Natural killer cell (primary cell): ENCODE measurements at regions not wholly inside any gene's neighbourhood (a gene's known extent, or its start where the extent isn't known, plus 50 kb on each side); places are given as distances from the start of the nearest gene placed in this dataset.

ENCODE experiments used
- ATAC-seq, 3 donors: fragments of 150-1000 bp in 2 of 3; fragments of 200-7000 bp in 1 of 3; cut with Tn5 transposase; 1 replicate in 1 of 3; 2 replicates in 2 of 3; pipeline ENCODE4 v1.10.0; 2021; ENCODE audit warnings: mild to moderate bottlenecking in 2 of 3, moderate library complexity in 2 of 3
- DNase-seq, 2 donors: peaks; one replicate each; pipeline versions ENCODE4 v3.0.0 to v3.0.0-alpha.2; 2013 to 2021; ENCODE audit warnings: mixed read lengths in 1 of 2
- H3K27ac ChIP-seq: one replicate; pipeline ENCODE4 v1.5.1; 2013; ENCODE audit warnings: mild to moderate bottlenecking, low read length
- H3K27me3 ChIP-seq: one replicate; pipeline ENCODE4 v1.6.1; 2013; ENCODE audit warnings: low read length; ENCODE audit not compliant: control insufficient read depth, insufficient read depth
- H3K36me3 ChIP-seq: one replicate; pipeline ENCODE4 v1.6.1; 2013; ENCODE audit warnings: low read length; ENCODE audit not compliant: control insufficient read depth, insufficient read depth
- H3K4me1 ChIP-seq: one replicate; pipeline ENCODE4 v1.6.1; 2013; ENCODE audit warnings: low read length; ENCODE audit not compliant: control insufficient read depth, insufficient read depth
- H3K4me3 ChIP-seq: one replicate; pipeline ENCODE4 v1.5.1; 2013; ENCODE audit warnings: low read length
- H3K9me3 ChIP-seq: one replicate; pipeline ENCODE4 v1.6.1; 2013; ENCODE audit warnings: low read length; ENCODE audit not compliant: control insufficient read depth, insufficient read depth
- H3K27ac Mint-ChIP-seq, 2 donors: one replicate each; pipeline ENCODE4 v1.8.0; 2022; ENCODE audit warnings: mild to moderate bottlenecking in 2 of 2, mixed read lengths in 2 of 2, moderate library complexity in 1 of 2
- H3K27me3 Mint-ChIP-seq, 2 donors: one replicate each; pipeline ENCODE4 v1.8.0; 2022; ENCODE audit warnings: low read depth in 2 of 2, mixed read lengths in 2 of 2
- H3K36me3 Mint-ChIP-seq: one replicate; pipeline ENCODE4 v1.8.0; 2022; ENCODE audit warnings: mixed read lengths
- H3K4me1 Mint-ChIP-seq, 2 donors: one replicate each; pipeline ENCODE4 v1.8.0; 2022; ENCODE audit warnings: mixed read lengths in 2 of 2
- H3K4me3 Mint-ChIP-seq: one replicate; pipeline ENCODE4 v1.8.0; 2022; ENCODE audit warnings: mild to moderate bottlenecking, moderate library complexity, mixed read lengths
- H3K9me3 Mint-ChIP-seq, 2 donors: one replicate each; pipeline ENCODE4 v1.8.0; 2022; ENCODE audit warnings: mixed read lengths in 2 of 2
- CTCF ChIP-seq: fragments of 200-600 bp; IDR thresholded peaks from one replicate; pipeline ENCODE4 v1.8.0; 2022; ENCODE audit warnings: antibody characterized with exemption
- WGBS: methylation state at CpG from one replicate; pipeline ENCODE4 v1.1.7; 2013; ENCODE audit warnings: missing lambda C conversion rate; ENCODE audit not compliant: insufficient coverage; 5-methylcytosine and 5-hydroxymethylcytosine counted together
- intact Hi-C: fragments of 100-400 bp; cut with micrococcal nuclease; formaldehyde crosslinking; loops from one replicate; pipeline ENCODE4 v1.14.2; 2022

- WGBS, result 100% methylated on average over 1 of the region's 1 CpG
- Histone ChIP-seq H3K36me3 (no peaks in the 10 kb centered on the region), H3K9me3 (no peaks in the 10 kb centered on the region), H3K4me3 (no peak overlapping the region), H3K27ac (no peak overlapping the region), H3K4me1 (no peaks in the 10 kb centered on the region), H3K27me3 (no peaks in the 10 kb centered on the region)
- intact Hi-C loops, result no loop called here
- DNase-seq (no peak), ATAC-seq (no peak)
- peaks cover 24 to 33% of the 10 kb centered on the region in 2 donors for H3K4me1 Mint-ChIP-seq
- no peak for TF ChIP-seq CTCF
- H3K27me3 Mint-ChIP-seq, result no peaks in the 10 kb centered on the region
- no peaks in the 10 kb centered on the region for H3K9me3 Mint-ChIP-seq
- H3K27ac Mint-ChIP-seq, result no peak overlapping the region
- H3K4me3 Mint-ChIP-seq, result no peak overlapping the region
- no peaks in the 10 kb centered on the region for H3K36me3 Mint-ChIP-seq
These were observed 217.2 kb upstream of the CBLB start for GRCh38 chr3:106086038-106086437.

- 59% methylated on average over 3 of the region's 4 CpGs for WGBS
- no peak overlapping the region for H3K4me3 ChIP-seq
- intact Hi-C loops, result no loop called here
- no peaks in the 10 kb centered on the region for H3K9me3 Mint-ChIP-seq
- TF ChIP-seq CTCF, result no peak
- no peaks in the 10 kb centered on the region for H3K36me3 ChIP-seq
- peaks cover 24 to 33% of the 10 kb centered on the region in 2 donors for H3K4me1 Mint-ChIP-seq
- no peak overlapping the region for H3K27ac ChIP-seq
- ATAC-seq (no peak), DNase-seq (no peak)
- H3K36me3 Mint-ChIP-seq, result no peaks in the 10 kb centered on the region
- H3K9me3 ChIP-seq, result no peaks in the 10 kb centered on the region
- H3K27ac Mint-ChIP-seq, result no peak overlapping the region
- H3K4me1 ChIP-seq, result no peaks in the 10 kb centered on the region
- no peak overlapping the region for H3K4me3 Mint-ChIP-seq
- no peaks in the 10 kb centered on the region for H3K27me3 Mint-ChIP-seq
- no peaks in the 10 kb centered on the region for H3K27me3 ChIP-seq
These were observed 217.8 kb upstream of the CBLB start for GRCh38 chr3:106086636-106087035.

- 74% methylated on average over 1 of the region's 1 CpG for WGBS
These were observed 219.5 kb upstream of the CBLB start for GRCh38 chr3:106088304-106088703.

More at GRCh38 chr3:106088304-106088703, 219.5 kb upstream of the CBLB start:
- Mint-ChIP-seq H3K4me3 (no peak overlapping the region), H3K27ac (no peak overlapping the region), H3K4me1 (peaks cover 9 to 16% of the 10 kb centered on the region in 2 donors), H3K27me3 (no peaks in the 10 kb centered on the region), H3K9me3 (no peaks in the 10 kb centered on the region), H3K36me3 (no peaks in the 10 kb centered on the region)
- intact Hi-C loops, result no loop called here
- ATAC-seq, result no peak
- no peak for TF ChIP-seq CTCF
- Histone ChIP-seq H3K36me3 (no peaks in the 10 kb centered on the region), H3K4me1 (no peaks in the 10 kb centered on the region), H3K27ac (no peak overlapping the region), H3K9me3 (no peaks in the 10 kb centered on the region), H3K4me3 (no peak overlapping the region), H3K27me3 (no peaks in the 10 kb centered on the region)
- no peak for DNase-seq
